ENCODE measurements at regions not wholly inside any gene's neighbourhood (a gene's known extent, or its start where the extent isn't known, plus 50 kb on each side); places are given as distances from the start of the nearest gene placed in this dataset.

GRCh38 chr6:169340395-169340794 lies 86.7 kb upstream of the THBS2 start:
- no peak for DNase-seq (ENCODE audit: low read depth)
- no peak overlapping the region for H3K4me3 ChIP-seq (ENCODE audit: low read depth, low read length)
- H3K27me3 ChIP-seq (ENCODE audit: control insufficient read depth, insufficient read depth, low read length): no peaks in the 10 kb centered on the region
- no peak for TF ChIP-seq CTCF (IDR thresholded peaks at IDR 0.05; ENCODE audit: insufficient read depth, low read length, poor library complexity, severe bottlenecking)
- no peaks in the 10 kb centered on the region for H3K36me3 ChIP-seq (ENCODE audit: control insufficient read depth, insufficient read depth, low read length)

DNA sequence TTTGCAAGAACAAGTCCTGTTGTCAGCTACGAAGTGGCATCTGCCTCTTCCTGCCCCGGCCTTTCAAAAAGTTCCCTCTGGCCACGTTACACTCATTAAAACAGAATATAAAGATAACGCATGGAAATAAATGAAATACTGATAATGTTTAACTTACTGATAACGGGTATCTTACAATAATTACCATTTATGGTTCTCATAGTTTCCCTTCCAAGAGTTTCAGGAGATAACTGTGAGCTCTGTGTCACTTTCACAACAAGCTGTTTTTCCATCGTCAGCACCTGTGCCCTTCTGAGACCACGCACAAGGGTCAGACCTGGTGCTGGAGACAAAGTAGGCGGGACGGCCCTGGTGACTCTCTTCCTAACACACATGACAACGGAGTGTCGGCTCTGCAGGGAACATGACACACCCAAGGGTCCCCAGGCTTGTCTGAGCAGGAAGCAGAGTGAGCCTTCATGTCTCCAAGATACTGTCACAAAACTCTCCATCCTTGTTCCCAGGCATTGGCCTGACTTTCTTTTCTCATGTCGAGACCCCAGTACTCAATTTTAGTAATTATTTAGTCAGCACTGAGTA lies 86.2 kb upstream of the THBS2 start:
- no peaks in the 10 kb centered on the region for H3K27me3 ChIP-seq (ENCODE audit: control insufficient read depth, insufficient read depth, low read length)
- TF ChIP-seq CTCF (IDR thresholded peaks at IDR 0.05; ENCODE audit: insufficient read depth, low read length, poor library complexity, severe bottlenecking): no peak
- DNase-seq (ENCODE audit: low read depth): no peak
- H3K36me3 ChIP-seq (ENCODE audit: control insufficient read depth, insufficient read depth, low read length): no peaks in the 10 kb centered on the region
- no peak overlapping the region for H3K4me3 ChIP-seq (ENCODE audit: low read depth, low read length)

DNA sequence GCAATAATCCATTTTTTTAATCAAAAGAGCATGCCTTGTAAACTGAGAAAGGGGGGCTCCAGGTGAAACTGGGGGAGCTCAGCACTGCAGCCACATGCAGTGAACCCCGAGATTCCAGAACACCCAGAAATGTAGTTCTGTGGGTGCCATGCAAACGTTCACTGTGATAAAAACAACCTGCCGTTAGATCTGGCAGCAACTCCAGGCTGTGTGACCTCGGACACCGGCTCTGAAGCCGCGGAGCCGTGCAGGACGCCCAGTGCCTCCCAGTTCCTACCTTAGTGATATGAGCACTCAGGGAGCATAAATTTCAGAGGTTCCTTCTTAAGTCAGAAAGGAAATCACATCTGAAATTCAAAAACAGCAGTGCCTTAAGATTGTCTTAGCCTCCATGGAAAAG lies 85.4 kb upstream of the THBS2 start:
- Histone ChIP-seq H3K27me3 (ENCODE audit: control insufficient read depth, insufficient read depth, low read length) (no peaks in the 10 kb centered on the region), H3K4me3 (ENCODE audit: low read depth, low read length) (no peak overlapping the region), H3K36me3 (ENCODE audit: control insufficient read depth, insufficient read depth, low read length) (no peaks in the 10 kb centered on the region)
- no peak for TF ChIP-seq CTCF (IDR thresholded peaks at IDR 0.05; ENCODE audit: insufficient read depth, low read length, poor library complexity, severe bottlenecking)
- DNase-seq (ENCODE audit: low read depth): no peak

DNA sequence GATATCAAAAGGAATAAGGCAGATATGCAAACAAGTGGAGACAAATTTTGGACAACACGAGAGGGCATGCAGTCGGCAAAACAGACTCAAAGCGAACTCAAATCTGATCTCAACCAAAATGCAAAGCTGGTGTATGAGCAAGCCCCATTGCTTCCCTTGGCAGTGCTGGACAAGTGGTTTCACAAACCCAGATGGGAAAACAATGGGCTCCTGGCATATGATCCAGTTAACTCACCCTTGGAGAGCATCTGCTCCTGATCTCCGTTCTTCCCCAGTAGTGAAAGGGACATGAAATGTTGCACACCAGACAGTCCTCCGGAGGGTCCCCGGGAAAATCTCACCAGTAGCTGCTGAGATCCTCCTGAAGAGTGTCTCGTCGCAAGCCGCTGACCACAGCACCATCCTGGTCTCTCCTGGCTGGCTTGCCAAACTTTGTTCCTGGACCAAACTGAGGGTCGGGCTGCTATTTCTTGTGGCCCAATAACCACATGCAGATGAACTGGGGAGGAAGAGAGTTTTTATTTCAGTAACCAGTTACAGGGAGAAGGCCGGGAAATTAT lies 84.3 kb upstream of the THBS2 start:
- no peak for DNase-seq (ENCODE audit: low read depth)
- Histone ChIP-seq H3K4me3 (ENCODE audit: low read depth, low read length) (no peak overlapping the region), H3K27me3 (ENCODE audit: control insufficient read depth, insufficient read depth, low read length) (no peaks in the 10 kb centered on the region), H3K36me3 (ENCODE audit: control insufficient read depth, insufficient read depth, low read length) (no peaks in the 10 kb centered on the region)
- no peak for TF ChIP-seq CTCF (IDR thresholded peaks at IDR 0.05; ENCODE audit: insufficient read depth, low read length, poor library complexity, severe bottlenecking)

DNA sequence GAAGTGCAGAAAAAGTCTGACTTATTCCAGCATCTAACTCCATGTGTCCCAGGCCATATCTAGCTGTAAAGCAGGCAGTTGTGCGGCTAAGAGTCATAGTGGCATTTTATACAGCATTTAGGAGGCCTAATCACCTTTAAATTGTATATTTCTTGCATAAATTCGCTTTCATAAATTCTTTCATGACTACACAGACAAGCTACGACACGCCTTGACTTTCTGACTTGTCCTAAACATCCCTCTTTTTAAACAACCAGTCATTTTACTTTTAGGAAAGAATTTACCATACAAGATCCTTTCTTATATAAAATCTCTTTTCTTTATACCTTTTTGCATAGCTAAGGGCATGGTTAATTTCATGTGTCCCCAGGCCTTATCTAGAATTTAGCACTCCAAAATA lies 81.7 kb upstream of the THBS2 start:
- Histone ChIP-seq H3K36me3 (ENCODE audit: control insufficient read depth, insufficient read depth, low read length) (no peaks in the 10 kb centered on the region), H3K4me3 (ENCODE audit: low read depth, low read length) (no peak overlapping the region), H3K27me3 (ENCODE audit: control insufficient read depth, insufficient read depth, low read length) (no peaks in the 10 kb centered on the region)
- no peak for TF ChIP-seq CTCF (IDR thresholded peaks at IDR 0.05; ENCODE audit: insufficient read depth, low read length, poor library complexity, severe bottlenecking)
- no peak for DNase-seq (ENCODE audit: low read depth)

GRCh38 chr6:169332250-169332649 lies 78.6 kb upstream of the THBS2 start:
- Histone ChIP-seq H3K27me3 (ENCODE audit: control insufficient read depth, insufficient read depth, low read length) (no peaks in the 10 kb centered on the region), H3K36me3 (ENCODE audit: control insufficient read depth, insufficient read depth, low read length) (no peaks in the 10 kb centered on the region), H3K4me3 (ENCODE audit: low read depth, low read length) (no peak overlapping the region)
- no peak for DNase-seq (ENCODE audit: low read depth)
- no peak for TF ChIP-seq CTCF (IDR thresholded peaks at IDR 0.05; ENCODE audit: insufficient read depth, low read length, poor library complexity, severe bottlenecking)
